ENCODE measurements at regions not wholly inside any gene's neighbourhood (a gene's known extent, or its start where the extent isn't known, plus 50 kb on each side); places are given as distances from the start of the nearest gene placed in this dataset.
A peak's percentile ranks its signal among the peaks of the same experiment; 100 is the strongest.

- Histone ChIP-seq H3K9me2 (ENCODE audit: insufficient read depth) (no peaks in the 10 kb centered on the region), H3K27me3 (replicated peaks; ENCODE audit: insufficient read depth) (no peaks in the 10 kb centered on the region), H3K9me3 (ENCODE audit: low read depth) (no peaks in the 10 kb centered on the region), H4K20me1 (ENCODE audit: insufficient read depth) (no peaks in the 10 kb centered on the region), H3K4me2 (ENCODE audit: unreplicated experiment) (no peak overlapping the region), H3K36me3 (ENCODE audit: low read depth) (no peaks in the 10 kb centered on the region), H2AFZ (no peak overlapping the region), H3K4me3 (no peak overlapping the region), H3K27ac (no peak overlapping the region), H3K79me2 (ENCODE audit: insufficient read depth) (no peaks in the 10 kb centered on the region), H3F3A (ENCODE audit: insufficient read depth) (peaks cover 25% of the 10 kb centered on the region), H3K9ac (no peak overlapping the region), H3K4me1 (ENCODE audit: insufficient read depth) (peaks cover 24% of the 10 kb centered on the region)
- in situ Hi-C loops (cut with MboI): no loop called here
- no peak for DNase-seq
- 94% methylated on average over 4 of the region's 4 CpGs for WGBS, 2 experiments (ENCODE audit: low coverage in 1 of 2, low lambda C conversion rate in 2 of 2, missing lambda C conversion rate in 2 of 2)
- TF ChIP-seq EZH2 (IDR thresholded peaks at IDR 0.05; ENCODE audit: insufficient read depth, poor library complexity, severe bottlenecking) (no peak), EZH2phosphoT487 (IDR thresholded peaks at IDR 0.05; ENCODE audit: insufficient read depth, low read depth) (no peak)
Measured at GRCh38 chr6:44672841-44673240, 285.3 kb downstream of the CDC5L start.

- no peak for TF ChIP-seq EZH2phosphoT487 (IDR thresholded peaks at IDR 0.05; ENCODE audit: insufficient read depth, low read depth)
- no peak for TF ChIP-seq EZH2 (IDR thresholded peaks at IDR 0.05; ENCODE audit: insufficient read depth, poor library complexity, severe bottlenecking)
- H3K27me3 ChIP-seq (replicated peaks; ENCODE audit: insufficient read depth): no peaks in the 10 kb centered on the region
- peaks cover 25% of the 10 kb centered on the region for H3F3A ChIP-seq (ENCODE audit: insufficient read depth)
- H4K20me1 ChIP-seq (ENCODE audit: insufficient read depth): no peaks in the 10 kb centered on the region
- DNase-seq: no peak
- WGBS, 2 experiments (ENCODE audit: low coverage in 1 of 2, low lambda C conversion rate in 2 of 2, missing lambda C conversion rate in 2 of 2): 83 to 90% methylated on average over 11 of the region's 11 CpGs
- no peak overlapping the region for H2AFZ ChIP-seq
- H3K9me3 ChIP-seq (ENCODE audit: low read depth): no peaks in the 10 kb centered on the region
- no peak overlapping the region for H3K27ac ChIP-seq
- in situ Hi-C loops (cut with MboI): no loop called here
- no peaks in the 10 kb centered on the region for H3K79me2 ChIP-seq (ENCODE audit: insufficient read depth)
- H3K36me3 ChIP-seq (ENCODE audit: low read depth): no peaks in the 10 kb centered on the region
- H3K4me2 ChIP-seq (ENCODE audit: unreplicated experiment): no peak overlapping the region
- no peak overlapping the region for H3K4me3 ChIP-seq
- H3K9me2 ChIP-seq (ENCODE audit: insufficient read depth): no peaks in the 10 kb centered on the region
- peaks cover 23% of the 10 kb centered on the region for H3K4me1 ChIP-seq (ENCODE audit: insufficient read depth)
- no peak overlapping the region for H3K9ac ChIP-seq
Measured at GRCh38 chr6:44674226-44675155, 287.0 kb downstream of the CDC5L start.

DNA sequence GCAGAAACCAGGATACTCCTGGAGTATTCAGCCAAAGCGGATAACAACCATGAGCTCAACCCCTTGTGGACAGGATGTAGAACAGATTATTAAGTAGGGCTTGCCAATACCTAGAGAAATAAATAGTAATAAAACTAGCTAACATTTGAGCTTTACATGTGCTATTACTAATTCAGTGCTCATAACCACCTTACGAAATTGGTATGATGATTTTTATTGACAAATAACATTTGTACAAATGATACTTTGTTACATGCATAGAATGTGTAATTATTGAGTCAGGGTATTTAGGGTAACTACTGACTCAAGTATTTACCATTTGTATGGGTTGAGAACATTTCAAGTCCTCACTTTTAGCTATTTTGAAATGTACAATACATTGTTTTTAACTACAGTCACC, 287.9 kb downstream of the CDC5L start:
- peak; percentile 46 for DNase-seq
- H3K27me3 ChIP-seq (replicated peaks; ENCODE audit: insufficient read depth): no peaks in the 10 kb centered on the region
- no peak overlapping the region for H3K4me2 ChIP-seq (ENCODE audit: unreplicated experiment)
- H3K4me3 ChIP-seq: no peak overlapping the region
- H3K9me3 ChIP-seq (ENCODE audit: low read depth): no peaks in the 10 kb centered on the region
- peaks cover 25% of the 10 kb centered on the region for H3F3A ChIP-seq (ENCODE audit: insufficient read depth)
- H4K20me1 ChIP-seq (ENCODE audit: insufficient read depth): no peaks in the 10 kb centered on the region
- TF ChIP-seq EZH2phosphoT487 (IDR thresholded peaks at IDR 0.05; ENCODE audit: insufficient read depth, low read depth): no peak
- no peak for TF ChIP-seq EZH2 (IDR thresholded peaks at IDR 0.05; ENCODE audit: insufficient read depth, poor library complexity, severe bottlenecking)
- H3K4me1 ChIP-seq (ENCODE audit: insufficient read depth): peaks cover 26% of the 10 kb centered on the region
- no peak overlapping the region for H2AFZ ChIP-seq
- H3K9me2 ChIP-seq (ENCODE audit: insufficient read depth): no peaks in the 10 kb centered on the region
- peak overlapping the region; percentile 50 for H3K27ac ChIP-seq
- H3K36me3 ChIP-seq (ENCODE audit: low read depth): no peaks in the 10 kb centered on the region
- WGBS, 2 experiments (ENCODE audit: low coverage in 1 of 2, low lambda C conversion rate in 2 of 2, missing lambda C conversion rate in 2 of 2): 53 to 57% methylated on average over 2 of the region's 2 CpGs
- H3K9ac ChIP-seq: no peak overlapping the region
- in situ Hi-C loops (cut with MboI): no loop called here
- no peaks in the 10 kb centered on the region for H3K79me2 ChIP-seq (ENCODE audit: insufficient read depth)

DNA sequence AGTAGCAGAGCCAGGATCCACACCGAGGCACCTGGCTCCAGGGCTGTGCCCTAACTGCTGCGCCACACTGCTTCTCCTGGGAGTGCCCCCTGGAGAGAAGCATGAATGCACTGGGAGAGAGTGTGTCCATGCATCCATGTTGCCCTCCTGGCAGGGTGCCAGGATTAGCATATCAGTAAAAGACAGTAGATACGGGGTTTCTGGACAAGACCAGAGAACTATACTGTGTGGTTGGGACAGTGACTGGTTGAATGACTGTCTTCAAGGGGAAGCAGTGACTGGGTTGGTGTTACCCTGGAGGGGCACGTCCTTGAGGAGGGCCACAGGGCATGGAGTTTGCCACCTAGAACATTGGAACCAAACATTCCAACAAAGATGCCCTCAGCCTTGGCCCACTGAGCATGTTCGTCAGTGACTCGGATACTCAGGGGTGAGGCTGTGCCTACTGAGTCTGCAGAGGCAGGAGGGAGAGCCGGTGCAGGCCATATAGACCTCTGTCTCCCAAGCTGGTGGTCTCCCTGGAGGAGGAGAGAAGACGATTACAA, 288.8 kb downstream of the CDC5L start:
- Histone ChIP-seq H3K36me3 (ENCODE audit: low read depth) (no peaks in the 10 kb centered on the region), H3K9me3 (ENCODE audit: low read depth) (no peaks in the 10 kb centered on the region), H2AFZ (no peak overlapping the region), H3K9me2 (ENCODE audit: insufficient read depth) (no peaks in the 10 kb centered on the region), H3K79me2 (ENCODE audit: insufficient read depth) (no peaks in the 10 kb centered on the region), H3K27ac (peak overlapping the region; percentile 50), H3K27me3 (replicated peaks; ENCODE audit: insufficient read depth) (no peaks in the 10 kb centered on the region), H3F3A (ENCODE audit: insufficient read depth) (peaks cover 25% of the 10 kb centered on the region), H4K20me1 (ENCODE audit: insufficient read depth) (no peaks in the 10 kb centered on the region), H3K4me3 (no peak overlapping the region), H3K9ac (no peak overlapping the region), H3K4me1 (ENCODE audit: insufficient read depth) (peaks cover 19% of the 10 kb centered on the region), H3K4me2 (ENCODE audit: unreplicated experiment) (no peak overlapping the region)
- no peak for DNase-seq
- in situ Hi-C loops (cut with MboI): no loop called here
- 92 to 94% methylated on average over 8 of the region's 8 CpGs for WGBS, 2 experiments (ENCODE audit: low coverage in 1 of 2, low lambda C conversion rate in 2 of 2, missing lambda C conversion rate in 2 of 2)
- TF ChIP-seq EZH2 (IDR thresholded peaks at IDR 0.05; ENCODE audit: insufficient read depth, poor library complexity, severe bottlenecking) (no peak), EZH2phosphoT487 (IDR thresholded peaks at IDR 0.05; ENCODE audit: insufficient read depth, low read depth) (no peak)

Measured in GM23248 (cell line).